H1 (cell line): ENCODE measurements at regions not wholly inside any gene's neighbourhood (a gene's known extent, or its start where the extent isn't known, plus 50 kb on each side); places are given as distances from the start of the nearest gene placed in this dataset.

Source experiments
- GTF2F1 ChIP-seq: IDR thresholded peaks from 2 replicates; pipeline ENCODE4 v1.6.1; 2012; ENCODE audit warnings: low read depth, low read length, improper control_type of control experiment, borderline replicate concordance
- RAD21 ChIP-seq, 2 experiments: IDR thresholded peaks in 1 of 2; conservative IDR thresholded peaks in 1 of 2; 2 replicates each; pipeline ENCODE4 v1.6.1; 2011; ENCODE audit warnings: low read depth in 2 of 2, low read length in 2 of 2, improper control_type of control experiment in 1 of 2, inconsistent platforms in 1 of 2, mild to moderate bottlenecking in 1 of 2, moderate library complexity in 1 of 2
- YY1 ChIP-seq: IDR thresholded peaks from 2 replicates; pipeline ENCODE4 v1.6.1; 2011; ENCODE audit warnings: low read depth, mild to moderate bottlenecking, low read length
- TF ChIP-seq, protein P1 (sequence below): fragments of 300-600 bp; sonication (generic); IDR thresholded peaks from 2 replicates; pipeline ENCODE4 v1.7.1; 2012; ENCODE audit warnings: low read length, moderate library complexity, mild to moderate bottlenecking, inconsistent platforms; ENCODE audit not compliant: insufficient replicate concordance

DNA sequence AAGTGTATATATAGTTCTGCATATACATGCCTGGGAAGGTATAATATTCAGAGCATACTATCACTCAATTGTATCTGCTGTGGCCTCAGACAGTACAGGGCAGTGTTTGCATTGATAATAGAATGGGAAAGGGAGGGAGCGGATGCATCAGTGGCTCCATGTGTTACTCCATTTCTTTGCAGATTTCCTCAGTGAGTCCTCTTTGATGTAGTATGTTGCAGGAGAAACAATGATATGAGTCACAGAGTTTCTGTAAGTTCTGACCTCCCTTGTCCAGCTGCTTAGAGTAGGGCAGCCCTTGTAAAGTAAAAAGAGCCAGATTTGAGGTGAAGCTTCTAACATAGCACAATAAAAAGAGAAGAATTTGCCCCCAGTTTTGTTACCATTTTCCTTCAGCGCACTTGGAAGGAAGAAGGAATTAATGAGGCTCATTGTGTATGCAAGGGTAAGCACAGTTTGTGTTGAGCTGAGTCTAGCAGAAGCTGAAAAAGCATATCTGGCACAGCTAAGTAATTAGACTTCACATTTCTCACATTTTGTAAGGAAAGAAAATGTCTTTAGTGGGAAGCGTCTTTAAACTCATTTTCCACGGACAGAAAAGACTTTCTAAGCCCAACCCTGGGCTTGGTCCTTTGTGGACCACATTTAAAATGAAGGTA, 555.8 kb upstream of the IL12A start (continued):
- TF ChIP-seq, protein P1, sequence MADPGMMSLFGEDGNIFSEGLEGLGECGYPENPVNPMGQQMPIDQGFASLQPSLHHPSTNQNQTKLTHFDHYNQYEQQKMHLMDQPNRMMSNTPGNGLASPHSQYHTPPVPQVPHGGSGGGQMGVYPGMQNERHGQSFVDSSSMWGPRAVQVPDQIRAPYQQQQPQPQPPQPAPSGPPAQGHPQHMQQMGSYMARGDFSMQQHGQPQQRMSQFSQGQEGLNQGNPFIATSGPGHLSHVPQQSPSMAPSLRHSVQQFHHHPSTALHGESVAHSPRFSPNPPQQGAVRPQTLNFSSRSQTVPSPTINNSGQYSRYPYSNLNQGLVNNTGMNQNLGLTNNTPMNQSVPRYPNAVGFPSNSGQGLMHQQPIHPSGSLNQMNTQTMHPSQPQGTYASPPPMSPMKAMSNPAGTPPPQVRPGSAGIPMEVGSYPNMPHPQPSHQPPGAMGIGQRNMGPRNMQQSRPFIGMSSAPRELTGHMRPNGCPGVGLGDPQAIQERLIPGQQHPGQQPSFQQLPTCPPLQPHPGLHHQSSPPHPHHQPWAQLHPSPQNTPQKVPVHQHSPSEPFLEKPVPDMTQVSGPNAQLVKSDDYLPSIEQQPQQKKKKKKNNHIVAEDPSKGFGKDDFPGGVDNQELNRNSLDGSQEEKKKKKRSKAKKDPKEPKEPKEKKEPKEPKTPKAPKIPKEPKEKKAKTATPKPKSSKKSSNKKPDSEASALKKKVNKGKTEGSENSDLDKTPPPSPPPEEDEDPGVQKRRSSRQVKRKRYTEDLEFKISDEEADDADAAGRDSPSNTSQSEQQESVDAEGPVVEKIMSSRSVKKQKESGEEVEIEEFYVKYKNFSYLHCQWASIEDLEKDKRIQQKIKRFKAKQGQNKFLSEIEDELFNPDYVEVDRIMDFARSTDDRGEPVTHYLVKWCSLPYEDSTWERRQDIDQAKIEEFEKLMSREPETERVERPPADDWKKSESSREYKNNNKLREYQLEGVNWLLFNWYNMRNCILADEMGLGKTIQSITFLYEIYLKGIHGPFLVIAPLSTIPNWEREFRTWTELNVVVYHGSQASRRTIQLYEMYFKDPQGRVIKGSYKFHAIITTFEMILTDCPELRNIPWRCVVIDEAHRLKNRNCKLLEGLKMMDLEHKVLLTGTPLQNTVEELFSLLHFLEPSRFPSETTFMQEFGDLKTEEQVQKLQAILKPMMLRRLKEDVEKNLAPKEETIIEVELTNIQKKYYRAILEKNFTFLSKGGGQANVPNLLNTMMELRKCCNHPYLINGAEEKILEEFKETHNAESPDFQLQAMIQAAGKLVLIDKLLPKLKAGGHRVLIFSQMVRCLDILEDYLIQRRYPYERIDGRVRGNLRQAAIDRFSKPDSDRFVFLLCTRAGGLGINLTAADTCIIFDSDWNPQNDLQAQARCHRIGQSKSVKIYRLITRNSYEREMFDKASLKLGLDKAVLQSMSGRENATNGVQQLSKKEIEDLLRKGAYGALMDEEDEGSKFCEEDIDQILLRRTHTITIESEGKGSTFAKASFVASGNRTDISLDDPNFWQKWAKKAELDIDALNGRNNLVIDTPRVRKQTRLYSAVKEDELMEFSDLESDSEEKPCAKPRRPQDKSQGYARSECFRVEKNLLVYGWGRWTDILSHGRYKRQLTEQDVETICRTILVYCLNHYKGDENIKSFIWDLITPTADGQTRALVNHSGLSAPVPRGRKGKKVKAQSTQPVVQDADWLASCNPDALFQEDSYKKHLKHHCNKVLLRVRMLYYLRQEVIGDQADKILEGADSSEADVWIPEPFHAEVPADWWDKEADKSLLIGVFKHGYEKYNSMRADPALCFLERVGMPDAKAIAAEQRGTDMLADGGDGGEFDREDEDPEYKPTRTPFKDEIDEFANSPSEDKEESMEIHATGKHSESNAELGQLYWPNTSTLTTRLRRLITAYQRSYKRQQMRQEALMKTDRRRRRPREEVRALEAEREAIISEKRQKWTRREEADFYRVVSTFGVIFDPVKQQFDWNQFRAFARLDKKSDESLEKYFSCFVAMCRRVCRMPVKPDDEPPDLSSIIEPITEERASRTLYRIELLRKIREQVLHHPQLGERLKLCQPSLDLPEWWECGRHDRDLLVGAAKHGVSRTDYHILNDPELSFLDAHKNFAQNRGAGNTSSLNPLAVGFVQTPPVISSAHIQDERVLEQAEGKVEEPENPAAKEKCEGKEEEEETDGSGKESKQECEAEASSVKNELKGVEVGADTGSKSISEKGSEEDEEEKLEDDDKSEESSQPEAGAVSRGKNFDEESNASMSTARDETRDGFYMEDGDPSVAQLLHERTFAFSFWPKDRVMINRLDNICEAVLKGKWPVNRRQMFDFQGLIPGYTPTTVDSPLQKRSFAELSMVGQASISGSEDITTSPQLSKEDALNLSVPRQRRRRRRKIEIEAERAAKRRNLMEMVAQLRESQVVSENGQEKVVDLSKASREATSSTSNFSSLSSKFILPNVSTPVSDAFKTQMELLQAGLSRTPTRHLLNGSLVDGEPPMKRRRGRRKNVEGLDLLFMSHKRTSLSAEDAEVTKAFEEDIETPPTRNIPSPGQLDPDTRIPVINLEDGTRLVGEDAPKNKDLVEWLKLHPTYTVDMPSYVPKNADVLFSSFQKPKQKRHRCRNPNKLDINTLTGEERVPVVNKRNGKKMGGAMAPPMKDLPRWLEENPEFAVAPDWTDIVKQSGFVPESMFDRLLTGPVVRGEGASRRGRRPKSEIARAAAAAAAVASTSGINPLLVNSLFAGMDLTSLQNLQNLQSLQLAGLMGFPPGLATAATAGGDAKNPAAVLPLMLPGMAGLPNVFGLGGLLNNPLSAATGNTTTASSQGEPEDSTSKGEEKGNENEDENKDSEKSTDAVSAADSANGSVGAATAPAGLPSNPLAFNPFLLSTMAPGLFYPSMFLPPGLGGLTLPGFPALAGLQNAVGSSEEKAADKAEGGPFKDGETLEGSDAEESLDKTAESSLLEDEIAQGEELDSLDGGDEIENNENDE = no peak
- TF ChIP-seq YY1 (no peak), GTF2F1 (no peak), RAD21 (IDR thresholded peaks at IDR 0.05 in 1 of 2, conservative IDR thresholded peaks at IDR 0.05 in 1 of 2; ENCODE audit: low read depth in 2 of 2, low read length in 2 of 2) (no peak)
